Eye (tissue), 1 donor: ENCODE measurements at regions not wholly inside any gene's neighbourhood (a gene's known extent, or its start where the extent isn't known, plus 50 kb on each side); places are given as distances from the start of the nearest gene placed in this dataset.
"Not testable (repeated sequence)": the region's sequence is repeated elsewhere in the genome, so short reads cannot be mapped to it uniquely, and the experiment has no call there.

Source experiments
- DNase-seq: peaks from one replicate; pipeline ENCODE4 v3.0.0-alpha.2; 2015

- DNase-seq, result not testable (repeated sequence)
Observed at GRCh38 chr1:219863816-219864215, 64.5 kb downstream of the SLC30A10 start.

- no peak for DNase-seq
Observed at GRCh38 chr1:219862366-219862765, 66.0 kb downstream of the SLC30A10 start.

- DNase-seq, result no peak
Observed at GRCh38 chr1:219858980-219859379, 69.4 kb downstream of the SLC30A10 start.

- no peak for DNase-seq
Observed at GRCh38 chr1:219847215-219847855, 81.0 kb downstream of the SLC30A10 start.

GRCh38 chr1:219839595-219839994, 88.8 kb downstream of the SLC30A10 start:
- not testable (repeated sequence) for DNase-seq

- no peak for DNase-seq
Observed at GRCh38 chr1:219837994-219838294, 90.4 kb downstream of the SLC30A10 start.

- peak; percentile 86 for DNase-seq
Observed at GRCh38 chr1:219837274-219837993, 90.9 kb downstream of the SLC30A10 start.

- no peak for DNase-seq
Observed at GRCh38 chr1:219834314-219834917, 93.9 kb downstream of the SLC30A10 start.

- DNase-seq, result no peak
Observed at GRCh38 chr1:219833214-219833815, 95.0 kb downstream of the SLC30A10 start.

- DNase-seq, result no peak
Observed at GRCh38 chr1:219826290-219826689, 102.1 kb downstream of the SLC30A10 start.

GRCh38 chr1:219825355-219825754, 103.0 kb downstream of the SLC30A10 start:
- DNase-seq, result no peak

- no peak for DNase-seq
Observed at GRCh38 chr1:219824338-219824737, 104.0 kb downstream of the SLC30A10 start.

GRCh38 chr1:219820551-219820950, 107.8 kb downstream of the SLC30A10 start:
- no peak for DNase-seq

GRCh38 chr1:219817914-219818313, 110.4 kb downstream of the SLC30A10 start:
- no peak for DNase-seq

- DNase-seq, result no peak
Observed at GRCh38 chr1:219813294-219813693, 115.1 kb downstream of the SLC30A10 start.

GRCh38 chr1:219812491-219813203, 115.7 kb downstream of the SLC30A10 start:
- DNase-seq, result peak; percentile 90

- no peak for DNase-seq
Observed at GRCh38 chr1:219812086-219812485, 116.3 kb downstream of the SLC30A10 start.

GRCh38 chr1:219810451-219810850, 117.9 kb downstream of the SLC30A10 start:
- no peak for DNase-seq

- DNase-seq, result no peak
Observed at GRCh38 chr1:219808790-219809189, 119.6 kb downstream of the SLC30A10 start.

- DNase-seq, result no peak
Observed at GRCh38 chr1:219806642-219807041, 121.7 kb downstream of the SLC30A10 start.

GRCh38 chr1:219806020-219806419, 122.3 kb downstream of the SLC30A10 start:
- no peak for DNase-seq

GRCh38 chr1:219805191-219805590, 123.2 kb downstream of the SLC30A10 start:
- DNase-seq, result no peak

GRCh38 chr1:219801156-219801820, 127.1 kb downstream of the SLC30A10 start:
- DNase-seq, result no peak
